AG10803 (cell line): ENCODE measurements at regions not wholly inside any gene's neighbourhood (a gene's known extent, or its start where the extent isn't known, plus 50 kb on each side); places are given as distances from the start of the nearest gene placed in this dataset.
A peak's percentile ranks its signal among the peaks of the same experiment; 100 is the strongest.

Experiments used
- DNase-seq: peaks from one replicate; pipeline ENCODE4 v3.0.0; 2010; ENCODE audit warnings: low read depth
- H3K4me3 ChIP-seq: 2 replicates; pipeline ENCODE4 v1.5.1; 2011; ENCODE audit warnings: mild to moderate bottlenecking, low read length, control low read depth
- TF ChIP-seq, protein P1 (sequence below): conservative IDR thresholded peaks from 2 replicates; pipeline ENCODE4 v1.5.1; 2011; ENCODE audit warnings: mild to moderate bottlenecking, low read length, control low read depth, inconsistent platforms

DNA sequence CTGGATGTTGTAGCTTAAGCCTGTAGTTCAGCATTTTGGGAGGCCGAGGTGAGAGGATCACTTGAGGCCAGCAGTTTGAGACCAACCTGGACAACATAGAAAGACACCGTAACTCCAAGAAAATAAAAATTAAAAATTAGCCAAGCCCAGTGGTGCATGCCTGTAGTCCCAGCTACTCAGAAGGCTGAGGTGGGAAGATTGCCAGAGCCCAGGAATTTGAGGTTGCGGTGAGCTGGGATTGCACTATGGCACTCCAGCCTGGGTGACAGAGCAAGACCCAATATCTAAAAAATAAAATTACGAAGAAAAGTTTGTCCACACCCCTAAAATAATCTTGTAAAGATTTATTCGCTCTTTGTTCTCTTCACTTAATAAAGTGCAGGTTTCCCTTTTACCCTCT, 951.0 kb downstream of the TYW1 start:
- H3K4me3 ChIP-seq: no peak overlapping the region
- TF ChIP-seq, protein P1, sequence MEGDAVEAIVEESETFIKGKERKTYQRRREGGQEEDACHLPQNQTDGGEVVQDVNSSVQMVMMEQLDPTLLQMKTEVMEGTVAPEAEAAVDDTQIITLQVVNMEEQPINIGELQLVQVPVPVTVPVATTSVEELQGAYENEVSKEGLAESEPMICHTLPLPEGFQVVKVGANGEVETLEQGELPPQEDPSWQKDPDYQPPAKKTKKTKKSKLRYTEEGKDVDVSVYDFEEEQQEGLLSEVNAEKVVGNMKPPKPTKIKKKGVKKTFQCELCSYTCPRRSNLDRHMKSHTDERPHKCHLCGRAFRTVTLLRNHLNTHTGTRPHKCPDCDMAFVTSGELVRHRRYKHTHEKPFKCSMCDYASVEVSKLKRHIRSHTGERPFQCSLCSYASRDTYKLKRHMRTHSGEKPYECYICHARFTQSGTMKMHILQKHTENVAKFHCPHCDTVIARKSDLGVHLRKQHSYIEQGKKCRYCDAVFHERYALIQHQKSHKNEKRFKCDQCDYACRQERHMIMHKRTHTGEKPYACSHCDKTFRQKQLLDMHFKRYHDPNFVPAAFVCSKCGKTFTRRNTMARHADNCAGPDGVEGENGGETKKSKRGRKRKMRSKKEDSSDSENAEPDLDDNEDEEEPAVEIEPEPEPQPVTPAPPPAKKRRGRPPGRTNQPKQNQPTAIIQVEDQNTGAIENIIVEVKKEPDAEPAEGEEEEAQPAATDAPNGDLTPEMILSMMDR: no peak
- DNase-seq: peak; percentile 61

DNA sequence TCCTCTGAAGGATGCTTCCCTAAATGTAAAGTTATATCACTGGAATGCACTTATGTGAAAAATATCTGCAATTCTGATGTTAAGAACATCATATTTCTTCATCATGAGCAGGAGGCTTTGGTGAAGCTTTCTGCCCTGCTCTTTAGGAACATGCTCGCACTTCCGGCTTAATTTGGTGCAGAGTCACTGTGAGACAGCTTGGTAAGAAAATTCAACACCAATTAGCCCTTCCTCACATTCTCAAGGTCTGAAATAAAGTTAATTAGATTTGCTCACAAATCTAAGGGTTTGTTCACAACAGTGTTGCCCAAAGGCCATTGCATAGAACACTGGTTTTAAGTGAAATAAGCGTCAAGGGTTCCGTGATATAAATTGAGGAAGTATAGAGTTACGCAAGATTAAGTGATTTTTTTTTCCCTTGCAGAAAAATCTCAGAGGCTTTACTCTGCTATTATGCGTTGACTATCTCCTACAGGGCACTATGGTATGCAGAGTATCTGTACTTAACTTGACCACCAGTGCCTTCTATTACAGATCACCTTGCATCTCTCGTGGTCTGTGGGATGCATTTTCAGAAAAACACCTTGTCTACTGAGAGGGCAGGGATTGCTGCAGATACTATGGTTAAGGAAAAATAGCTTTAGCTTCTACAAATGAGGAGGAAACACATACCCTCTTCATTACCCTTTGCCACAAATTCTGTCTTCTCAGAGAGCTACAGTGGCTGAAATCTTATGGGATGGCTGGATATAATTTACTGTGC, 953.9 kb downstream of the TYW1 start:
- no peak overlapping the region for H3K4me3 ChIP-seq
- TF ChIP-seq, protein P1: no peak
- peak; percentile 1 for DNase-seq

DNA sequence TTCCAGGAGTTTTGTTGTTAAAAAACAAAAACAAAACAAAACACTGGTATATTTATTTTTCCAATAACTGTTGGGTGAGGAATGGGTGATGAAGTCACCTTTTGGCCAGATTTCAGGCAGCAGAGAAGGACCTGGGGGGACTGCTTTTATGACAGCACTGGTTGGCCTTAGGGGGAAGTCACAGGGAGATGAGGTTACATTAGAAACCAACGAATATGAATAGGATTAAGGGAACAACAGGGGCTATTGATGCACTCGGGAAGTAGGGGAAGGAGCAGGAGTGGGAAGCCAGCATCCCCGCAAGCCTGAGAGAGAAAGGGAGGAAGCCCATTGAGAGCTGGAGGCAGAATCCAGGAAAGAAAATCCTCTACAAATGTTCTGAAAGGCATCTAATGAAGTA, 958.4 kb downstream of the TYW1 start:
- no peak for DNase-seq
- TF ChIP-seq, protein P1: no peak
- H3K4me3 ChIP-seq: no peak overlapping the region

DNA sequence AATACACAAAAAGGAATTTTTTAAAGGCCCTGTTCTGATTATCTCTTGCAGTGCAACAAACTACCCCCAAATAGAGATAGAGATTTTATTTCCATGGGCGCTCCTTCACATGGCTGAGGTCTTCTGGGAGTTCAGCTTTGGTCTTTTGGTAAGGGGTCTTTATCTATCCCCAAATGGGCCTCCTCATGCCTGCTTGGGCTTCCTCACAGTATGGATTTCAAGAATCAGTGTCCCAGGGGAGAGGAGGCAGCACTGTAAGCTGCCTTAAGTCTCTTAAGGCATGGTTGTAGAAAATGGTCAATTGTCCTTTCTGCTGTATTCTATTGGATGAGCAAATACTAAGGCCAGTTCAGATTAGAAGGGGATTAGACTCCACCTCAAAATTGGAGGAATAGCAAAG, 966.2 kb downstream of the TYW1 start:
- DNase-seq: no peak
- H3K4me3 ChIP-seq: no peak overlapping the region
- TF ChIP-seq, protein P1: no peak

DNA sequence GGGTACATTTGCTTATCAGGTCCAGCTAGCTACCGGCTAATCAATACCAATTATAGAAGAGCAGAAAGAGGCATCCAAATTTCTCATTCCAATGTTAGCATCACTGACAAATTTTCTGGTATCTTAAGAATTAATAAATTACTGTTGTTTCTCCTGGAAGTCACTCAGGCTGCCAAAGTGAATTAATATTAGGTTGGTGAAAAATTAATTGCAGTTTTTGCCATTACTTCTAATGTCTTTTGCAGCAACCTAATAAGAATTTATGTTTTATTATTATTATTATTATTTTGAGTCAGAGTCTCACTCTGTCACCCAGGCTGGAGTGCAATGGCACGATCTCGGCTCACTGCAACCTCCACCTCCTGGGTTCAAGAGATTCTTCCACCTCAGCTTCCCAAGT, 979.9 kb downstream of the TYW1 start:
- TF ChIP-seq, protein P1: no peak
- DNase-seq: no peak
- H3K4me3 ChIP-seq: no peak overlapping the region

DNA sequence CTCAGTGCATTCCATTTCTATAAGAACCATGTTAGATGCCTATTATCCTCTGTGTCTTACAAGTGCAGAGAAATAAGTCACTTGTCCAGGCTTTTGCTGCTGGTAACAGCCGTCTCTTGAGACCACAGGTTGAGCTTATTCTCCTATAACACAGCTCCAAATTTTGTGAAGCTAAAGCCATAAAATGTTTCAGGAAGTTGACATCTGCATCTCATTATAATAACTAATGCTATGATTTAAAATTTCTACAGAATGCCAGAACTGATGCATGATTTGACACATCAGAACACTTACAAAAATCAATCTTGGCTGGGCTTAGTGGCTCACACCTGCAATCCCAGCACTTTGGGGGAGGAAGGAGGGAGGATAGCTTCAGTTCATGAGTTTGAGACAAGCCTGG, 986.9 kb downstream of the TYW1 start:
- H3K4me3 ChIP-seq: no peak overlapping the region
- TF ChIP-seq, protein P1: no peak
- no peak for DNase-seq

DNA sequence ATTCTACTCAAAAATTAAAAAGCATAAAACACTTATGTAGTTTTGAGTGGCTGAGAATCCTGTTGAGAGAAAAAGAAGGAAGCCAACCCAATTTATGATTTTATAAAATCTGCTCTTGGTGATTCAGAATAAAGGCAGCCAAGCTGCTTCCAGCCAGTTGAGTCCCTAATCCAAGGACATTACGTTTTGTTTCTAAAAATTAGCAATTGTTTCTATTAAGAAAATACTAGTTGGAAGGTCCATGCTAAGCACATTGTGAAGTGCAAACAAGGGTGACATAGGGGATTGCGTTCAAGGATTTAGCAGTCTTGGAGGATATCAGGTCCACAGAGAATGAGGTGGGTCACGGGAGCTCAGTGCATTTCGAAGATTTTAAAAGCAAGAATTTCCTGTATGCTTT, 987.7 kb downstream of the TYW1 start:
- no peak overlapping the region for H3K4me3 ChIP-seq
- DNase-seq: no peak
- TF ChIP-seq, protein P1: no peak
